ENCODE measurements at regions not wholly inside any gene's neighbourhood (a gene's known extent, or its start where the extent isn't known, plus 50 kb on each side); places are given as distances from the start of the nearest gene placed in this dataset.

DNA sequence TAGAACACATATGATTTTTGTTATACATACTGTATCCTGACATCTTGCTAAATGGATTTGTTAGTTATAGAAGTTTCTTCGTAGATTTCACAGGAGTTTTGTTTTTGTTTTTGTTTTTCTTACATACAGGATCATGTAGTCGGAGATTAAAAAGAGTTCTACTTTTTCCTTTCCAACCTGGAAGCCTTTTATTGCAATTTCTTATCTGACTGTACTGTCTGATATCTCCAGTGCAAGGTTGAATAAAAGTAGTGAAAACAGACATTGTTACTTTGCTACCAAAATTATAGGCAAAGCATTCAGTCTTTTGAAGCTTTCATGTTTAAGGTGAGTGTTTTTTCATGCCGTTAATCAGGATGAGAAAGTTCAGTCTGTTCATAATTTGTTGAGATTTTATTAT lies 117.4 kb upstream of the PRSS3 start:
- TF ChIP-seq, protein P1, sequence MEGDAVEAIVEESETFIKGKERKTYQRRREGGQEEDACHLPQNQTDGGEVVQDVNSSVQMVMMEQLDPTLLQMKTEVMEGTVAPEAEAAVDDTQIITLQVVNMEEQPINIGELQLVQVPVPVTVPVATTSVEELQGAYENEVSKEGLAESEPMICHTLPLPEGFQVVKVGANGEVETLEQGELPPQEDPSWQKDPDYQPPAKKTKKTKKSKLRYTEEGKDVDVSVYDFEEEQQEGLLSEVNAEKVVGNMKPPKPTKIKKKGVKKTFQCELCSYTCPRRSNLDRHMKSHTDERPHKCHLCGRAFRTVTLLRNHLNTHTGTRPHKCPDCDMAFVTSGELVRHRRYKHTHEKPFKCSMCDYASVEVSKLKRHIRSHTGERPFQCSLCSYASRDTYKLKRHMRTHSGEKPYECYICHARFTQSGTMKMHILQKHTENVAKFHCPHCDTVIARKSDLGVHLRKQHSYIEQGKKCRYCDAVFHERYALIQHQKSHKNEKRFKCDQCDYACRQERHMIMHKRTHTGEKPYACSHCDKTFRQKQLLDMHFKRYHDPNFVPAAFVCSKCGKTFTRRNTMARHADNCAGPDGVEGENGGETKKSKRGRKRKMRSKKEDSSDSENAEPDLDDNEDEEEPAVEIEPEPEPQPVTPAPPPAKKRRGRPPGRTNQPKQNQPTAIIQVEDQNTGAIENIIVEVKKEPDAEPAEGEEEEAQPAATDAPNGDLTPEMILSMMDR (IDR thresholded peaks at IDR 0.05; ENCODE audit: low read depth, low read length, missing input control), result no peak
- TF ChIP-seq GABPA (IDR thresholded peaks at IDR 0.05 in 1 of 2, conservative IDR thresholded peaks at IDR 0.05 in 1 of 2) (no peak), RXRA (IDR thresholded peaks at IDR 0.05) (no peak), YY1 (IDR thresholded peaks at IDR 0.05) (no peak), NR2F2 (IDR thresholded peaks at IDR 0.05) (no peak), TAF1 (conservative IDR thresholded peaks at IDR 0.05) (no peak), RAD21 (IDR thresholded peaks at IDR 0.05) (no peak)
- TF ChIP-seq, protein P2, sequence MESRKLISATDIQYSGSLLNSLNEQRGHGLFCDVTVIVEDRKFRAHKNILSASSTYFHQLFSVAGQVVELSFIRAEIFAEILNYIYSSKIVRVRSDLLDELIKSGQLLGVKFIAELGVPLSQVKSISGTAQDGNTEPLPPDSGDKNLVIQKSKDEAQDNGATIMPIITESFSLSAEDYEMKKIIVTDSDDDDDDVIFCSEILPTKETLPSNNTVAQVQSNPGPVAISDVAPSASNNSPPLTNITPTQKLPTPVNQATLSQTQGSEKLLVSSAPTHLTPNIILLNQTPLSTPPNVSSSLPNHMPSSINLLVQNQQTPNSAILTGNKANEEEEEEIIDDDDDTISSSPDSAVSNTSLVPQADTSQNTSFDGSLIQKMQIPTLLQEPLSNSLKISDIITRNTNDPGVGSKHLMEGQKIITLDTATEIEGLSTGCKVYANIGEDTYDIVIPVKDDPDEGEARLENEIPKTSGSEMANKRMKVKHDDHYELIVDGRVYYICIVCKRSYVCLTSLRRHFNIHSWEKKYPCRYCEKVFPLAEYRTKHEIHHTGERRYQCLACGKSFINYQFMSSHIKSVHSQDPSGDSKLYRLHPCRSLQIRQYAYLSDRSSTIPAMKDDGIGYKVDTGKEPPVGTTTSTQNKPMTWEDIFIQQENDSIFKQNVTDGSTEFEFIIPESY (IDR thresholded peaks at IDR 0.05), result no peak
- TF ChIP-seq, protein P3, sequence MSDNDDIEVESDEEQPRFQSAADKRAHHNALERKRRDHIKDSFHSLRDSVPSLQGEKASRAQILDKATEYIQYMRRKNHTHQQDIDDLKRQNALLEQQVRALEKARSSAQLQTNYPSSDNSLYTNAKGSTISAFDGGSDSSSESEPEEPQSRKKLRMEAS (IDR thresholded peaks at IDR 0.05), result no peak
